Lung (tissue), 11 donors: ENCODE measurements at regions not wholly inside any gene's neighbourhood (a gene's known extent, or its start where the extent isn't known, plus 50 kb on each side); places are given as distances from the start of the nearest gene placed in this dataset.

ENCODE experiments used
- ATAC-seq: fragments of 200-7000 bp; cut with Tn5 transposase; one replicate; pipeline ENCODE4 v1.9.1; 2020; ENCODE audit warnings: moderate number of reproducible peaks; ENCODE audit not compliant: insufficient read depth, low FRiP score
- DNase-seq, 3 donors: peaks; one replicate each; pipeline ENCODE4 v3.0.0-alpha.2; 2013 to 2017
- H3K27ac ChIP-seq, 2 donors: one replicate each; pipeline ENCODE4 v1.5.1; 2013; ENCODE audit warnings: mild to moderate bottlenecking in 2 of 2, moderate library complexity in 2 of 2, control low read depth in 1 of 2, inconsistent platforms in 1 of 2, low read depth in 1 of 2, low read length in 1 of 2
- H3K27me3 ChIP-seq, 3 donors: one replicate each; pipeline ENCODE4 v1.5.1; 2013; ENCODE audit warnings: low read length in 2 of 3; ENCODE audit not compliant: control insufficient read depth in 3 of 3, insufficient read depth in 3 of 3
- H3K36me3 ChIP-seq, 4 donors: one replicate each; pipeline ENCODE4 v1.5.1; 2013; ENCODE audit warnings: low read length in 4 of 4, mild to moderate bottlenecking in 1 of 4, moderate library complexity in 1 of 4; ENCODE audit not compliant: control insufficient read depth in 4 of 4, insufficient read depth in 4 of 4
- H3K4me1 ChIP-seq, 5 donors: one replicate each; pipeline ENCODE4 v1.5.1; 2013; ENCODE audit warnings: low read length in 5 of 5, mild to moderate bottlenecking in 2 of 5, moderate library complexity in 1 of 5; ENCODE audit not compliant: control insufficient read depth in 5 of 5, insufficient read depth in 5 of 5
- H3K4me3 ChIP-seq: one replicate; pipeline ENCODE4 v1.5.1; 2013; ENCODE audit warnings: mild to moderate bottlenecking, control low read depth, moderate library complexity
- H3K9ac ChIP-seq, 2 donors: one replicate each; pipeline ENCODE4 v1.5.1; 2013; ENCODE audit warnings: low read length in 2 of 2, control low read depth in 1 of 2; ENCODE audit not compliant: insufficient read depth in 1 of 2
- H3K9me3 ChIP-seq, 4 donors: one replicate each; pipeline ENCODE4 v1.5.1; 2013; ENCODE audit warnings: low read length in 3 of 4, mild to moderate bottlenecking in 1 of 4, moderate library complexity in 1 of 4; ENCODE audit not compliant: control insufficient read depth in 4 of 4, insufficient read depth in 3 of 4
- CTCF ChIP-seq: IDR thresholded peaks from 2 replicates; pipeline ENCODE4 v1.5.1; 2012; ENCODE audit warnings: mild to moderate bottlenecking; ENCODE audit errors: control extremely low read depth, extremely low read depth
- WGBS, 2 donors: extraction: QIAGEN DNeasy Blood & Tissue Kit; methylation state at CpG; one replicate each; pipeline ENCODE4 v1.1.7; 2013; 5-methylcytosine and 5-hydroxymethylcytosine counted together
- donor health status: control.
- donor health status: control.
- donor health status: Bipolar disorder and iron deficiency.
- donor health status: healthy.
- donor health status: DM: yes; HTN: yes; CAD: no.

GRCh38 chr13:37927561-37927960 lies 58.0 kb upstream of the TRPC4 start:
- Histone ChIP-seq H3K4me1 (no peaks in the 10 kb centered on the region), H3K27ac (no peak overlapping the region), H3K36me3 (no peaks in the 10 kb centered on the region), H3K9ac (no peak overlapping the region), H3K9me3 (no peaks in the 10 kb centered on the region), H3K4me3 (no peak overlapping the region), H3K27me3 (peaks cover 0 to 5% (median 0%) of the 10 kb centered on the region in 3 donors)
- DNase-seq (no peak), ATAC-seq (no peak)
- no peak for TF ChIP-seq CTCF
- 71 to 75% methylated on average over 4 of the region's 4 CpGs for WGBS, 2 donors

GRCh38 chr13:37925878-37926473 lies 56.4 kb upstream of the TRPC4 start:
- no peak overlapping the region for H3K27ac ChIP-seq
- H3K4me3 ChIP-seq, result no peak overlapping the region
- WGBS, 2 donors, result 84 to 92% methylated on average over 7 of the region's 7 CpGs
- H3K9me3 ChIP-seq, result no peaks in the 10 kb centered on the region
- ATAC-seq, result no peak
- no peaks in the 10 kb centered on the region for H3K36me3 ChIP-seq
- peaks cover 0 to 5% (median 0%) of the 10 kb centered on the region in 3 donors for H3K27me3 ChIP-seq
- DNase-seq, result no peak
- H3K4me1 ChIP-seq, result no peaks in the 10 kb centered on the region
- no peak overlapping the region for H3K9ac ChIP-seq
- TF ChIP-seq CTCF, result no peak

- Histone ChIP-seq H3K27me3 (no peaks in the 10 kb centered on the region), H3K9me3 (no peaks in the 10 kb centered on the region), H3K27ac (no peak overlapping the region), H3K9ac (no peak overlapping the region), H3K4me1 (no peaks in the 10 kb centered on the region), H3K36me3 (no peaks in the 10 kb centered on the region), H3K4me3 (no peak overlapping the region)
- DNase-seq (no peak), ATAC-seq (no peak)
- TF ChIP-seq CTCF, result no peak
These were observed 53.7 kb upstream of the TRPC4 start for GRCh38 chr13:37923236-37923635.

GRCh38 chr13:37919329-37919880 lies 49.8 kb upstream of the TRPC4 start:
- H3K36me3 ChIP-seq, result no peaks in the 10 kb centered on the region
- H3K9me3 ChIP-seq, result peaks cover 0 to 6% (median 0%) of the 10 kb centered on the region in 4 donors
- ATAC-seq (no peak), DNase-seq (no peak)
- no peak overlapping the region for H3K27ac ChIP-seq
- no peak for TF ChIP-seq CTCF
- H3K4me1 ChIP-seq, result no peaks in the 10 kb centered on the region
- no peaks in the 10 kb centered on the region for H3K27me3 ChIP-seq
- WGBS, 2 donors, result 73 to 84% methylated on average over 4 of the region's 4 CpGs
- no peak overlapping the region for H3K4me3 ChIP-seq
- no peak overlapping the region for H3K9ac ChIP-seq
